WTC11 (cell line): ENCODE measurements at regions not wholly inside any gene's neighbourhood (a gene's known extent, or its start where the extent isn't known, plus 50 kb on each side); places are given as distances from the start of the nearest gene placed in this dataset.
A peak's percentile ranks its signal among the peaks of the same experiment; 100 is the strongest.

Source experiments
- ESRRA ChIP-seq: sonication (generic); formaldehyde crosslinking; IDR thresholded peaks from 2 replicates; pipeline ENCODE4 v1.8.1; 2022; ENCODE audit warnings: mild to moderate bottlenecking, missing genetic modification reagents, borderline replicate concordance
- GABPB1 ChIP-seq: sonication (generic); formaldehyde crosslinking; IDR thresholded peaks from 2 replicates; pipeline ENCODE4 v1.8.1; 2023; ENCODE audit warnings: mild to moderate bottlenecking, missing genetic modification reagents
- IRF2 ChIP-seq: sonication (generic); formaldehyde crosslinking; IDR thresholded peaks from 2 replicates; pipeline ENCODE4 v1.8.0; 2022; ENCODE audit warnings: low read depth, missing genetic modification reagents, borderline replicate concordance
- TEAD1 ChIP-seq: sonication (generic); formaldehyde crosslinking; IDR thresholded peaks from 2 replicates; pipeline ENCODE4 v1.8.0; 2022; ENCODE audit warnings: mild to moderate bottlenecking, missing genetic modification reagents

DNA sequence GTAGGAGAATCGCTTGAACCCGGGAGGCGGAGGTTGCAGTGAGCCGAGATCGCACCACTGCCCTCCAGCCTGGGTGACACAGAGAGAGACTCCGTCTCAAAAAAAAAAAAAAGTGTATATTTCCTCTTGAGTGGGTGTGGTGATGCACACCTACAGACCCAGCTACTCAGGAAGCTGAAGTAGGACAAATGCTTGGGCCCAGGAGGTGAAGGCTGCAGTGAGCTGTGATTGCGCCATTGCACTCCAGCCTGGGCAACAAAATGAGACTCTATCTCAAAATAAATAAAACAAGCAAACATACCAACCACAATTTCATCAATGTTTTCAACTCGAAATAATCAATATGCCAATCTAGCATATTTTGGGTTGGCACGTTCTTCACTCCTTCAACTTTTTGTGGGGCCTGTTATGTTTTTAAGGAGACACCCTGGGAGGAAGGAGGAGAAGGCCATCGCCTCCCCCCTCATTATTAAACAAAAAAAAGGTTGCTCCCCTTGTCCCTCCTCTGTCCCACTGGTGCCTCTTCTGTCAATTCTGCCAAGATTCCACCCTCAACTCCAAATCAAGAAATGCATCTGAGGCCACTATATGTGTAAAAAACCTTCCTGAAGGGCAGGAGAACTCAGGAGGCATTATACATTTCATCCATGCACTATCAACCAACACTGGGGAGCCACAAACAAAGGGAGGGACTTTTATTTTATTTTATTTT, 52.4 kb upstream of the ATF7IP2 start:
- TF ChIP-seq TEAD1 (no peak), GABPB1 (0 out of 2 replicates have a peak, but pooled peaks have one; percentile 27), IRF2 (CRISPR knock-in tag) (no peak), ESRRA (CRISPR knock-in tag) (no peak)
